GM23338 (cell line): ENCODE measurements at regions not wholly inside any gene's neighbourhood (a gene's known extent, or its start where the extent isn't known, plus 50 kb on each side); places are given as distances from the start of the nearest gene placed in this dataset.

ENCODE experiments used
- ATAC-seq: fragments of 200-7000 bp; cut with Tn5 transposase; 3 replicates; pipeline ENCODE4 v1.9.1; 2020
- DNase-seq: peaks from one replicate; pipeline ENCODE4 v3.0.0-alpha.2; 2015; ENCODE audit warnings: low spot score
- H2AFZ ChIP-seq: fragments of 200-600 bp; sonication (generic); 2 replicates; pipeline ENCODE4 v1.8.0; 2016; ENCODE audit warnings: antibody characterized with exemption, mild to moderate bottlenecking, moderate library complexity
- H3F3A ChIP-seq: fragments of 200-600 bp; sonication (generic); replicated peaks from 2 replicates; pipeline ENCODE4 v1.8.0; 2017; ENCODE audit warnings: antibody characterized with exemption, mixed run types, low read depth
- H3K27ac ChIP-seq: fragments of 200-600 bp; sonication (generic); 2 replicates; pipeline ENCODE4 v1.6.1; 2016; ENCODE audit warnings: low read depth
- H3K27me3 ChIP-seq: fragments of 200-600 bp; sonication (generic); 2 replicates; pipeline ENCODE4 v1.8.0; 2016; ENCODE audit warnings: mild to moderate bottlenecking, mixed run types, moderate library complexity; ENCODE audit not compliant: insufficient read depth
- H3K36me3 ChIP-seq: fragments of 200-600 bp; sonication (generic); 2 replicates; pipeline ENCODE4 v1.8.0; 2016; ENCODE audit warnings: mild to moderate bottlenecking; ENCODE audit not compliant: insufficient read depth
- H3K4me1 ChIP-seq: fragments of 200-600 bp; sonication (generic); 2 replicates; pipeline ENCODE4 v1.8.0; 2016; ENCODE audit warnings: mild to moderate bottlenecking, moderate library complexity; ENCODE audit not compliant: insufficient read depth
- H3K4me2 ChIP-seq: fragments of 200-600 bp; sonication (generic); 2 replicates; pipeline ENCODE4 v1.7.1; 2017; ENCODE audit warnings: mixed run types
- H3K4me3 ChIP-seq: fragments of 200-600 bp; sonication (generic); 2 replicates; pipeline ENCODE4 v1.6.1; 2016; ENCODE audit warnings: mixed run types
- H3K79me2 ChIP-seq: fragments of 200-600 bp; sonication (generic); replicated peaks from 2 replicates; pipeline ENCODE4 v1.8.0; 2017; ENCODE audit warnings: mild to moderate bottlenecking; ENCODE audit not compliant: insufficient read depth
- H3K9me2 ChIP-seq: fragments of 200-600 bp; sonication (generic); 2 replicates; pipeline ENCODE4 v1.8.0; 2017; ENCODE audit not compliant: insufficient read depth
- H4K20me1 ChIP-seq: fragments of 200-600 bp; sonication (generic); replicated peaks from 2 replicates; pipeline ENCODE4 v1.8.0; 2017; ENCODE audit warnings: mild to moderate bottlenecking; ENCODE audit not compliant: insufficient read depth
- H3K27ac Mint-ChIP-seq: 2 replicates; pipeline ENCODE4 v1.8.0; 2020; ENCODE audit warnings: inconsistent platforms, mild to moderate bottlenecking, moderate library complexity, mixed read lengths
- H3K27me3 Mint-ChIP-seq: 3 replicates; pipeline ENCODE4 v1.8.0; 2022; ENCODE audit warnings: low read depth, mild to moderate bottlenecking, moderate library complexity, mixed read lengths, inconsistent platforms; ENCODE audit not compliant: insufficient read depth, poor library complexity
- H3K36me3 Mint-ChIP-seq: 3 replicates; pipeline ENCODE4 v1.8.0; 2021; ENCODE audit warnings: low read depth, mild to moderate bottlenecking, inconsistent platforms, moderate library complexity, mixed read lengths
- H3K4me1 Mint-ChIP-seq: 3 replicates; pipeline ENCODE4 v1.8.0; 2020; ENCODE audit warnings: mild to moderate bottlenecking, inconsistent platforms, mixed read lengths
- H3K4me3 Mint-ChIP-seq: 3 replicates; pipeline ENCODE4 v1.8.0; 2021; ENCODE audit warnings: moderate library complexity, mild to moderate bottlenecking, inconsistent platforms, mixed read lengths
- H3K9me3 Mint-ChIP-seq: 3 replicates; pipeline ENCODE4 v1.8.0; 2020; ENCODE audit warnings: moderate library complexity, mild to moderate bottlenecking, inconsistent platforms, mixed read lengths
- CREB1 ChIP-seq: fragments of 250-450 bp; sonication (Bioruptor Pico); IDR thresholded peaks from 2 replicates; pipeline ENCODE4 v1.5.0; 2020; ENCODE audit warnings: low read depth, mild to moderate bottlenecking, moderate library complexity
- CTCF ChIP-seq, 2 experiments: fragments of 200-600 bp in 1 of 2; sonication (generic) in 1 of 2; conservative IDR thresholded peaks; 2 replicates each; pipeline versions ENCODE4 v1.5.1 to v1.6.1; 2016 to 2017; ENCODE audit warnings: antibody characterized with exemption in 2 of 2, low read depth in 2 of 2, mild to moderate bottlenecking in 2 of 2, moderate library complexity in 1 of 2
- ETS1 ChIP-seq: IDR thresholded peaks from 2 replicates; pipeline ENCODE4 v1.6.1; 2016; ENCODE audit warnings: antibody characterized with exemption
- EZH2 ChIP-seq: fragments of 200-600 bp; sonication (generic); IDR thresholded peaks from one replicate; pipeline ENCODE4 v1.8.0; 2017; ENCODE audit warnings: antibody characterized with exemption, mild to moderate bottlenecking, low read depth; ENCODE audit not compliant: unreplicated experiment
- EZH2phosphoT487 ChIP-seq: fragments of 200-600 bp; sonication (generic); IDR thresholded peaks from one replicate; pipeline ENCODE4 v1.8.1; 2018; ENCODE audit warnings: antibody characterized with exemption; ENCODE audit not compliant: unreplicated experiment
- JUNB ChIP-seq: IDR thresholded peaks from one replicate; pipeline ENCODE4 v1.6.1; 2016; ENCODE audit warnings: antibody characterized with exemption; ENCODE audit not compliant: unreplicated experiment
- NANOG ChIP-seq: IDR thresholded peaks from 2 replicates; pipeline ENCODE4 v1.6.1; 2016; ENCODE audit warnings: antibody characterized with exemption, borderline replicate concordance
- POLR2AphosphoS5 ChIP-seq: IDR thresholded peaks from 2 replicates; pipeline ENCODE4 v1.6.1; 2016; ENCODE audit warnings: antibody characterized with exemption, low read depth
- STAT1 ChIP-seq: IDR thresholded peaks from one replicate; pipeline ENCODE4 v1.6.1; 2016; ENCODE audit warnings: antibody characterized with exemption; ENCODE audit not compliant: unreplicated experiment
- ZNF114 ChIP-seq: fragments of 250-450 bp; sonication (Bioruptor Pico); IDR thresholded peaks from 2 replicates; pipeline ENCODE4 v1.5.0; 2020; ENCODE audit warnings: mild to moderate bottlenecking, moderate library complexity
- ZNF331 ChIP-seq: fragments of 250-450 bp; sonication (Bioruptor Pico); IDR thresholded peaks from 2 replicates; pipeline ENCODE4 v1.5.0; 2020; ENCODE audit warnings: low read depth, mild to moderate bottlenecking, moderate library complexity
- ZNF462 ChIP-seq: fragments of 250-450 bp; sonication (Bioruptor Pico); IDR thresholded peaks from 2 replicates; pipeline ENCODE4 v1.5.0; 2020; ENCODE audit warnings: mild to moderate bottlenecking, moderate library complexity

- no peak for TF ChIP-seq ETS1
- no peak for TF ChIP-seq STAT1
- TF ChIP-seq JUNB, result no peak
- TF ChIP-seq CTCF (conservative IDR thresholded peaks at IDR 0.05; ENCODE audit: low read depth in 2 of 2), result no peak
Observed at GRCh38 chr15:48062148-48062872, 58.5 kb upstream of the SLC24A5 start (continued).

GRCh38 chr15:48063411-48063985, 57.3 kb upstream of the SLC24A5 start:
- H3K27me3 Mint-ChIP-seq, result peaks cover 2% of the 10 kb centered on the region
- no peaks in the 10 kb centered on the region for H3K27me3 ChIP-seq
- no peak overlapping the region for H3K4me3 Mint-ChIP-seq
- H3K4me3 ChIP-seq, result no peak overlapping the region
- 0 out of 2 replicates have a peak, but pooled peaks cover 5% of the 10 kb centered on the region for H3K4me1 ChIP-seq
- no peak overlapping the region for H3K27ac ChIP-seq
- no peaks in the 10 kb centered on the region for H4K20me1 ChIP-seq
- no peaks in the 10 kb centered on the region for H3K9me3 Mint-ChIP-seq
- H3K36me3 Mint-ChIP-seq, result no peaks in the 10 kb centered on the region
- no peak overlapping the region for H3K4me2 ChIP-seq
- H2AFZ ChIP-seq, result no peak overlapping the region
- H3K79me2 ChIP-seq, result no peaks in the 10 kb centered on the region
- H3K9me2 ChIP-seq, result peaks cover 19% of the 10 kb centered on the region; the same call in 1 of the 2 replicates
- ATAC-seq, result no peak
- H3F3A ChIP-seq, result no peaks in the 10 kb centered on the region
- peaks cover 7% of the 10 kb centered on the region; the same call in 1 of the 3 replicates for H3K4me1 Mint-ChIP-seq
- DNase-seq, result peak; percentile 14
- no peaks in the 10 kb centered on the region for H3K36me3 ChIP-seq
- TF ChIP-seq ZNF462 (CRISPR knock-in tag) (peak; percentile 60; the same call in 1 of the 2 replicates), EZH2phosphoT487 (no peak), POLR2AphosphoS5 (no peak), ZNF331 (no peak), ZNF114 (CRISPR knock-in tag) (no peak), CTCF (conservative IDR thresholded peaks at IDR 0.05; ENCODE audit: low read depth in 2 of 2) (no peak), NANOG (no peak), EZH2 (no peak), CREB1 (CRISPR knock-in tag) (no peak)
- no peak overlapping the region for H3K27ac Mint-ChIP-seq
